Left ventricle myocardium inferior (tissue), 1 donor: ENCODE measurements at regions not wholly inside any gene's neighbourhood (a gene's known extent, or its start where the extent isn't known, plus 50 kb on each side); places are given as distances from the start of the nearest gene placed in this dataset.
A peak's percentile ranks its signal among the peaks of the same experiment; 100 is the strongest.

ENCODE experiments used
- DNase-seq: peaks from one replicate; pipeline ENCODE4 v3.0.0-alpha.2; 2020
- H3K27ac ChIP-seq: fragments of 200-600 bp; replicated peaks from 2 replicates; pipeline ENCODE4 v1.8.0; 2021
- H3K27me3 ChIP-seq: fragments of 200-600 bp; 2 replicates; pipeline ENCODE4 v1.8.0; 2021; ENCODE audit warnings: low read depth
- H3K36me3 ChIP-seq: fragments of 200-600 bp; 2 replicates; pipeline ENCODE4 v1.8.0; 2021
- H3K4me1 ChIP-seq: fragments of 200-600 bp; 2 replicates; pipeline ENCODE4 v1.8.0; 2021
- H3K4me3 ChIP-seq: fragments of 200-600 bp; 2 replicates; pipeline ENCODE4 v1.8.0; 2021; ENCODE audit warnings: mild to moderate bottlenecking, moderate library complexity
- H3K9me3 ChIP-seq: fragments of 200-600 bp; replicated peaks from 2 replicates; pipeline ENCODE4 v1.8.0; 2021
- CTCF ChIP-seq: fragments of 200-600 bp; IDR thresholded peaks from 2 replicates; pipeline ENCODE4 v1.8.0; 2021; ENCODE audit warnings: antibody characterized with exemption, mild to moderate bottlenecking, borderline replicate concordance
- intact Hi-C: fragments of 100-400 bp; cut with micrococcal nuclease; formaldehyde crosslinking; loops from one replicate; pipeline ENCODE4 v1.11.0; 2022
- donor health status: DM: no; HTN: yes; CAD: no; lungs with severe emphysema.

GRCh38 chr15:67011617-67012005 is 53.8 kb upstream of the SMAD3 start:
- no peak overlapping the region for H3K4me3 ChIP-seq
- peaks cover 5% of the 10 kb centered on the region for H3K9me3 ChIP-seq
- DNase-seq, result no peak
- H3K27ac ChIP-seq, result no peak overlapping the region
- intact Hi-C loops, result no loop called here
- no peaks in the 10 kb centered on the region for H3K27me3 ChIP-seq
- no peak for TF ChIP-seq CTCF
- no peaks in the 10 kb centered on the region for H3K36me3 ChIP-seq
- H3K4me1 ChIP-seq, result peaks cover 19% of the 10 kb centered on the region

- Histone ChIP-seq H3K4me1 (peaks cover 19% of the 10 kb centered on the region), H3K9me3 (peaks cover 5% of the 10 kb centered on the region), H3K4me3 (no peak overlapping the region), H3K27ac (peak overlapping the region; percentile 67), H3K36me3 (no peaks in the 10 kb centered on the region), H3K27me3 (no peaks in the 10 kb centered on the region)
- TF ChIP-seq CTCF, result no peak
- peak; percentile 50 for DNase-seq
- intact Hi-C loops, result no loop called here
These were observed 51.7 kb upstream of the SMAD3 start for GRCh38 chr15:67013696-67014095.
